Effector CD4-positive, alpha-beta T cell (primary cell): ENCODE measurements at regions not wholly inside any gene's neighbourhood (a gene's known extent, or its start where the extent isn't known, plus 50 kb on each side); places are given as distances from the start of the nearest gene placed in this dataset.
"Not testable (repeated sequence)": the region's sequence is repeated elsewhere in the genome, so short reads cannot be mapped to it uniquely, and the experiment has no call there.

Source experiments
- DNase-seq: peaks from one replicate; pipeline ENCODE4 v3.0.0-alpha.2; 2020

DNA sequence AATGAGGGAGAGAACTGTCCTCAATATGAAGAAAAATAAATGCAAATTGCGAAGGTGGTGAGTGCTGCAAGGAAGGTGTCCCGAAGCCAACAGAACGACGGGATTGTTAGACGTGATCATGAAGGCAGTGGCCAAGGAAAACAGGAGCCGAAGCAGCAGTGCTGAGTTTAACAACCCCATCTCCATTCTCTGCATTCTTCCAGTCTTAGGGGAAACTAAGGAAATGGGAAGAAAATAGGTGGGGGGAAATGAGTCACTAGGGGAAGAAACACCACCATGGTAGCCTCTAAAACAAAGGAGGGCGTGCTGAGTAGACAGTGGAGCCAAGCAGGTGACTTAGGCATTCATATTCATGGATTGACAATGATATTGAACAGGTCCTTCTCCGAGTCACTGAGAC is 192.2 kb upstream of the AKR1E2 start:
- no peak for DNase-seq

DNA sequence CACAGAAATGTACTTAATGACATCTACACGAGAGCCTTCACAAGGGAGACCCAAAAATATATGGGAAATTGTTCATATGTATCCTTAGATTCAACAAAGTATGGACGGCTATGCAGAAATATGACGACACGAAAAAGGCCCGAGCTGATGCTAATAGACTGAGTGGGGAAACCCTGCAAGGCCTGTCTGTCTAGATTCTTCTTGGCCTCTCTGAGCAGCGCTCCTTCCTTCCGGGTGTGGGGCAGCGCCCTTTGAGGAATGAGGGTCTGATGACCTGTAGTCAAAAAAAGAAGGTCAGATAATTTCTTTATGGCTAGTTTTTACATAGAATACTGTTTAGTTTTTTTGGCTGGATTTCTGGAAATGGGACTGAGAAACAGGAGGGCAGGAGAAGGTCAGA is 192.8 kb upstream of the AKR1E2 start:
- no peak for DNase-seq

DNA sequence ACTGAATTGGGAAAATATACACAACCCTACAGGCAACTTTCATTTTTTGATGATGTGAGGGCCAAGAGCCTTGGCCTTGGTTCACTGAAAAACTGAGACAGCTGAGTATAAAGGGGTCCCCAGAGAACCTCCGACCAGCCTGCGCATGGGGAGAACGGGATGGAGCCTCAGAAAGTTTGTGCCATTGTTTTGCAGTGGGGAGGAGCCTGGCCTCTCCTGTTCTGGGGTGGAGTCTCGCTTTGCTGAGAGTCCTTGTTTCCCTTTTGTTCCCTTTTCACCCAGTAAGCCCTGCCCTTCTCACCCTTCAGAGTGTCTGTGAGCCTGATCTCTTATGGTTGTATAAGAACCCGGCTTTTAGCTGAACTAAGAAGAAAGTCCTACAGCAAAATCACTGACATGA is 193.2 kb upstream of the AKR1E2 start:
- DNase-seq = no peak

DNA sequence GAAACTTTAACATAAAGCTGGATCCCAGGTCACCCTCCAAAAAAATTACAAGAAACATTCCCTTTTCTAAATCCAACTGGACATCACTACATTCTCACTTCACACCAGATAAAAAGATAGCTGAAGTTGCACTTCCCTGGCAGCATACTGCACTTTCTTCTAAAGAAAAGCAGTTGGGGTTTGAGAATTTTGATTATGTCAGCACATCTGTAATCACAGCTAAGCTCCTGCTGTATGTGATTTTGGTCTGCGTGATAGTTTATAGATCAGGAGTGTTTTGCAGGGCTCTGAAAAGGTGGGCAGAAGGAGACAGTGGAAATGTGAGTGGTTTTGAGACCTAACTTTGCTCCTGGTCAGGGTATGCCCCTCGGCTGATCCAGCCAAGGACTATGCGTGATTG is 199.1 kb upstream of the AKR1E2 start:
- DNase-seq = no peak

DNA sequence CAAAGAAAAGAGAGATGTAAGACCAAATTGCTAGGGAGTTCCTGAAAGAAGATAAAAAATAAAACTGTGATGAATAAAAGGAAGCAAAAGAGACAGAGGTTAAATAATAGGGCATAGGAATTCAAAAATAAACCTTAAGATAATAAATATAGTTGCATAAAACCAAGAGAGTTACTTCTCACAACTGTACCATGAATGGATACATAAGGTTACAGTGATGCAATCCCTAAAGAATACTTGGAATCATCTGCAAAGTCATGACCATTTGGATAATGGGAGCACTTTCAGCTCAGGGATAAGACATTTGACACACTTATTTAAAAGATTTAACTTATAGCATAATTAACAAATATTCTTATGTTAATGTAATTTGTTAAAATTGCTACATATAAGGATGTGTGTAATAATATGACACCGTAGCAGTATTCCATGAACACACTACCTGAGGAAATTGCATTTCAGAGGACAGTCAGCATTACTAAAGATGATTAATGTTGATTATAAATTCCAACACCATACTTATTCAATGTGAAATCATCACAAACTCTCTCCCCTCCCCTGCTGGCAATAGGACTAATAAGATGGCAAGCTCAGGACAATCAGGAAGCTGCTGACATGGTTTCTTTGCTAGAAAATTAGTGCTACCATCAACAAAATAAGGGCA is 202.1 kb upstream of the AKR1E2 start:
- DNase-seq = no peak

DNA sequence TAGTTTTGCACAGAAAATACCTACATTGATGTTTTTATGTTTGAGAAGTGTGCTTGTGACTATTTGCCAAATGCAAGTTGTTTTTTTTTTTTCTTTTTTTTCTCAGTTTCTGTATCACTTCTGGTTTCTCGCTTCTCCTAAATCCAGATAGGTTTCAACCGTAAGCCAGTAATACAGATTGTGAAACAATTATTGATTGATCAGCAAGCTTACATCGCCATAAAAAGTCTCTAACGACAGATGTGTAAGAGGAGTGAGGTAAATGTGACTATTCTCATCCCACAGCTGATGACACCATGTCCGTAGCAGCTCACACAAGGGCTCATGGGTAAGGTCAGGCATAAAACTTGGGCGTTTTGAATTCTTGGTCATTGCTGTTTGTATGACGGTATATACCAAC is 202.8 kb upstream of the AKR1E2 start:
- no peak for DNase-seq

DNA sequence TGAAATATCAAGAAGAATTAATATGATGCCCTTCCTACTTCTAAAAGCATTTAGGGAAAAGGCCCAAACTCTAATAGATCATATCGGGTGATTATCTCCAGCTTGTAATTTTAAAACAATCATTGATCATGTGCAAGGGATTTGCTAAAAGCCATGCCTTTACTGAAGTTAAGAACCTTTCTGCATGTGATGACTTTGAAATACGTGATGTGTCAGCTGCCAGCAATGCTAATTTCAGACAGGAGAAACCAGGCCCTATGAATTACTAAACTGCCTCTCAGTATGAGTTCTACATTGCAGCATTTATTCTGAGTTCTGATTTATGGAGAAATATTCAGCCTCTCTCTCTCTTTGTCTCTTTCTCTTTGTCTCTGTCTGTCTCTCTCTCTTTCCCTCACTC is 203.6 kb upstream of the AKR1E2 start:
- no peak for DNase-seq

DNA sequence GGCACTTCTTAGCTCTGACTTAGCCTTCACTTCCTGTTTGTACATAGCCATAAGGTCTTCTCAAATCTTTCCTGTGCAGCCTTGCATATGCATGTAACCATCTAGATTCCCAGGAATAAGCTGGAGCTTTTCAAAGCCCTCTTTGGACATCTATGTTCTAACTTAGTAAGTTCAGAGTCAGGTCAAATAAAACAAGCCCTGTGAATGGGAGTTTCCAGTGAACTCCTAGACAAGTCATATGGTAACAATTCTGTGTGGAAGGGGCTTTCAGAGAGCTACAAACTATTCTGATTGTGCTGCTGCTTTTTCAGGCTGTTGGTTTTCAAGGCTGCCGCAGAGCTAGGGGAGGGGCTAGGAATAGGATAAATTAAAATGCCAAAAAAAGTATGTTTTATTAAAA is 208.4 kb upstream of the AKR1E2 start:
- DNase-seq = no peak

DNA sequence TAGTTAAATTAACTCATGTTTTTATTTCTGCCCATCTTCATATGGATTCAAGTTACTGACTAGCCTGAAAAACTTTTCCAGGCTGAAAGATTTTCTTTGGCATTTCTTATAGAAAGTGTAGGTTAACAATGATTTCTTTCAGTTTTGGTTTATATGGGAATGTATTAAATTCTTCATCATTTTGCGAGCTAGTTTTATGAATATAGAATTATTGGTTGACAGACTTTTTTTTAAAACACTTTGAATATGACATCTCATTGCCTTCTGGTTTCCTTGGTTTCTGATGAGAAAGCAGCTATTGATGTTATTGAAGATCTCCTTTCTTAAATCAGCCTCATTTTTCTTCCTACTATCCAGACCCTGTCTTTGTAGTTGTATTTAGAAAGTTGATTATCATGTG is 211.0 kb upstream of the AKR1E2 start:
- no peak for DNase-seq

DNA sequence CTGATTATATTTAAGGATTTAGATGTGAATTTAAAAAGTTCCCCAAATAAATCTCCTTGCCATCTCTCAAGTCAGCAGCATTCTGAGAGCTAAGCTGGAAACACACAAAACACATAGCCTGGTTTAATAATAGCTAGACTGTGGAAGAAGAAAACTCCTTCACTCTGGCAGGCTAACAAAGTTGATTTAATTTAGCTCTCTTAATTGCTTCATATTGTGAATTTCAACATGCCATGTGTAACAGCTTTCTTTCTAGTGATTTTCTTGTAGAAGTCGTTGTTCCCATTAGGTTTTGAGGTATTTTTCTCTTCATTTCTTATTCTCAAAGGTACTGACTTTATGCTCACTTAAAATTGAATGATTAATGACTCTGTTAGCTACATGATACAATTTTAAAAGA is 216.8 kb upstream of the AKR1E2 start:
- DNase-seq = no peak

DNA sequence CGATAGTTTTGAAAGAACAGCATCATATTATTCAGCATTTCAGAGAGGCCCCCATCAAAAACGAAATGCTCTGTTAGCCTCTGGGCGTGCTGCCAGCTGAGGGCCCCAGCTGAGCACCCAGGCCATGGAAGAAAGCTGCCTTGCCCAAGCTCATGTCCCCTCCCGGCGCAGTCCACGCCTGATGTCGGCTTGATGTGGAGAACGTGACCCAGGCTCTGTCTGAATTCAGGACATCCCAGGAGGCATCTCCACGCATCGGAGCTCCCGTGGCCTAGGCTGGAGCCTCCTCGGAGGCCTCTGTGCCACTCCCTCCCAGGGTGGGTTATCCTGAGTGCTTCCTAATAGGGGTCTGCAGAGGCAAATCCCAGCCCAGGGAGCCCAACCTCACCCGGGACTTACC is 218.3 kb upstream of the AKR1E2 start:
- DNase-seq = no peak

DNA sequence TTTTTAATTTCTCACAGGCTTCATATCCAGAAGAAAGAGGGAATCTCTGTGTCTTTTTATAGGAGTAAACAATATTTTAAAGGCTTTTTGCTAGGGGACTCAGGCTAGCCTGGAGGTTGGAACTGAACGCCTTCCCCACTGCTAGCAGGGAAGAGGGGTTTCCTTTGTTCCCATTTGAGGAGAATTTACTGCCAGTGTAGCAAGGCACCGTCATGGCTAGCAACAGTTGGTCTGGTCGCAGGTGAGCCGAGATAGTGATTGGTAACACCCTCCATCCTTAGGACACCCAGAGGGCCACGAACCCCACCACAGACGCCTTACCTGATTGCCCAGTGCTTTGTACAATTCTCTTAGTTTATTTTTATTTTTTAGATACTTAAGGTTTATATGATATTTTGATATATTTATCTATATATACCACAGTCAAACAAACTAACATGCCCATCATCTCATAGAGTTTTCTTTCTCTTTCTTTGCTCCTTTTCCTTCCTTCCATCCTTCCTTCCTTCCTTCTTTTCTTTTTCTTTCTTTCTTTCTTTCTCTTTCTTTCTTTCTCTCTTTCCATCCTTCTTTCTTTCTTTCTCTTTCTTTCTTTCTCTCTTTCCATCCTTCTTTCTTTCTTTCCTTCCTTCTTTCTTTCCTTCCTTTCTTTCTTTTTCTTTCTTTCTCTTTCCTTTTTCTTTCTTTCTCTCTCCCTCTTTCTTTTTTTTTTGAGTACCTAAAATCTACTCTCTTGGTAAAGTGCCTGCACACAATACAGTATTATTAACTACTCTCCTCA is 219.0 kb upstream of the AKR1E2 start:
- no peak for DNase-seq

DNA sequence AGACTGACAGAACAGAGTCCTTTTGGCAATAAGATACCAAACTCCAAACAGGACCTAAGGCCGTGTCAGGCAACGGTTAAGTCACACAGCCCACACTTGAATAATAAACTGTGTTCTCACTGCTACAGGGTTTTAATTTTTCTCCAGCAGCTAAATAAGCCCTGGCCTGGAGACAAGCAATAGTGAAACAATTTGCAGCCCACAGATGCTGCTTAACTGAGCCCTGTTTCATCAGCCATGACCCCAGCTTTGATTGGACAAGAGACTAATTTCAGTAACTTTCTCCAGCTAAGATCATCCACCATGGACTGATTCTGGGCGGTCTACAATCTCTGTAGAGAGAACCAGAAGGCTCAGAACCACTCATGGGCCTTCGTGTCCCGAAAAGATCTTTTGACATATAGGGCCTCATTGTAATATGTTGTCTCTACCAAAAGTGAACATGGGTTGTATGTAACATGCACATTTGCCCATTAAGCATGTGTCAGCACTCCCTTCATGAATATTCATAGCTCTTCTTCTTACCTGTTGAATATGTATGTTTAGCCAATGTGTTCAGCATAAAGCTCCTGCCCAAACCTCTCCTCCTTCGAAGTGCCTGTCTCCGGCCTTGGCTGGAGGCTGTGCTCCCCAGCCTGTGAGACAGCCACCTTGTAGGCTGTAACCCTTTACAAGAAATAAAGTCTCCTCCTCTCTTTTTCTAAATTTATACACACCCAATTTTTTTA is 223.1 kb upstream of the AKR1E2 start:
- no peak for DNase-seq

DNA sequence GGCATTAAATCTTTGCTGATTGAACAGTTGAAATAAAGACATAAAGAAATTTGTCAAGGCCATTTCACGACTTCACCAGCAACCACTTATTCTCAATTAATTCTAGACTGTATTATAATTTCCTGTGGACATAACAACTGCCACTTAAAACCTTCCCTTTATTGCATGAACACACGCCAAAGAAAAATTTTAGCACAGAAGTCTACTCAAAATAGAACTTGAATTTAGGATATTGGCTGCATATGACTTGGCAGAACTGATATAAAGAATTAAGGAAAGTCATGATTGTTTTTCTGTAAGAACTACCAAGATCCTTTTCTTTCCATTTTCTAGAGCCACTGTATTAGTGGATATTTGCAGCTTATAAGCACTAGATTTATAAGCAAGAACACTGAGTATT is 226.5 kb upstream of the AKR1E2 start:
- no peak for DNase-seq

DNA sequence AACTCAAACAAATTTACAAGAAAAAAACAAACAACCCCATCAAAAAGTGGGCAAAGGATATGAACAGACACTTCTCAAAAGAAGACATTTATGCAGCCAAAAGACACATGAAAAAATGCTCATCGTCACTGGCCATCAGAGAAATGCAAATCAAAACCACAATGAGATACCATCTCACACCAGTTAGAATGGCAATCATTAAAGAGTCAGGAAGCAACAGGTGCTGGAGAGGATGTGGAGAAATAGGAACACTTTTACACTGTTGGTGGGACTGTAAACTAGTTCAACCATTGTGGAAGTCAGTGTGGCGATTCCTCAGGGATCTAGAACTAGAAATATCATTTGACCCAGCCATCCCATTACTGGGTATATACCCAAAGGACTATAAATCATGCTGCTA is 228.1 kb upstream of the AKR1E2 start:
- not testable (repeated sequence) for DNase-seq

DNA sequence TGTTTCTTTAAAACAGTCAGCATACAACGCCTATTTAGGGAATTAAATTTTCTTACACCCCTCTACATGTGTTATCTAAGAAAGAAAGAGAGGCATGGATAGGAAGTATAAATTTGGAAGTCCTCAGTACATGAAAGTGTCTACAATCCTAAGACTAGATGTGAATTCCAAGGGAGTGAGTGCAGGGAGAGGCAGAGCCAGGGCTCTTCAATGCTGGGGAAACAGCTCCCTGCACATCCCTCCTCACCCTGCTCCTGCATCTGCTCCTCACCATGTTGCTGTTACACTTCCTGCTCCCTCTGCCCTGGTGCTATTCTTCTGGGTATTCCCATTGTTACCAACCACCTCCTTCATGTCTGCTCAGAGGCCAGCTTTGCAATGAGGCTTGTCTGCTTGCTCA is 229.1 kb upstream of the AKR1E2 start:
- DNase-seq = no peak

DNA sequence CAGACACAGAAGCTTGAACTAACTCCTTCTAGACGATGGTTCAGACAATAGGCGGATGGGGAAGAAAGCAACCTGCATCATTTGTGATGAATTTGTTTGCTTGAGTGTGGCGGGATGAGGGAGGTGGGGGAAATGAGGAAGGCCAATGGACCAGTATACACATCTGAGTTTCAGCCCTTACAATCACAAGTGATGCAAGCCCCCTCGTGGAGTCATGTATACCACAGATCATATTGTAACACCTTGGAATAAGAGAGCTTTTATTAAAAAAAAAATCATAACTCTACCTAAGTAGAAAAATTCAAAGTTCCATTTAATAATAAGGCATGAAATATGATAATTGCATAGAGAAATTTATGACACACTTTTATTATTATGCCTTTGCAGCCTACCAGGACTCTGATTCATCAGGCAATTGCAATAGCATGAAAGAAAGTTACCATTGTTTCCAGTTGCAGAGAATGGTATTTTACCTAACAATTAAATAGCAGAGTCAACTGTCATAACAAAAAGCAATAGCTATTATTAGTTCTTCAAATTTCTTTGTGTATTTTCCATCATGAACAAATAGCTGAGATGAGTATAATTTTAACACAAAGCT is 230.2 kb upstream of the AKR1E2 start:
- no peak for DNase-seq

DNA sequence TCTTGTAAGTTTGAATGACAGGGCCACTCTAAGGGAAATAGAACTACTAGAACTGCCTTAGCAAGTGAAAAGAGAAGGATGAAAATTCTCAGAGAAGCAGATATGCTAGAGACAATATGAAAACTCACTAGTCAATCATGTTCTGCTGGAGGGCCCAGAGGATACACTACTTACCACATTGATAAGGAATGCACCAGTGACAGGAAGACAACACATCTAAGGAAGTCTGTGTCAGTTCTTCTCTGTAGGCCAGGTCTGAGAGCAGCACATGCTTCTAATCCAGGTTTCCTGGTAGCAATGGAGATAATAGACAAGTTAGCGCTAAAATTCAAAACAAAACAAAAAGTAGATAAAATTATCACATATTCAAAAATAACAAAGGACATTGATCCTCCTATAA is 235.2 kb upstream of the AKR1E2 start:
- no peak for DNase-seq

DNA sequence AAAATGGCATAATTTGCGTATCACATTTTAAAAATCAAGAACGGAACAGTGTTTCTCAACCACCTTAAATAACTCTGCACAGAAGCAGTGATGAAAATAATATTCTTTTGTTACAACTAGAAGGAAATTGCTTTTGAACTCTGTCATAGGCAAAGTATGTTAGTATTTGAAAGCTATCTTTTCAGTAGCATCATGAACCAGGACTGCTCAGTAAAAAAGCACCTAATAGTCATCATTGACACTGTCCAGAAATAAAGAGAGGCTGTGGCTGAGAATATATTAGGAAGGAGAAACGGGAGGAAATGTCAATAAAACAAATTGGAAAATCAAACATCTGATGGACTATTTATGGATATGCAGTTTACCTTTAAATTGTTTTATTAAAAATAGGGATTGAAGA is 237.2 kb upstream of the AKR1E2 start:
- DNase-seq = no peak

DNA sequence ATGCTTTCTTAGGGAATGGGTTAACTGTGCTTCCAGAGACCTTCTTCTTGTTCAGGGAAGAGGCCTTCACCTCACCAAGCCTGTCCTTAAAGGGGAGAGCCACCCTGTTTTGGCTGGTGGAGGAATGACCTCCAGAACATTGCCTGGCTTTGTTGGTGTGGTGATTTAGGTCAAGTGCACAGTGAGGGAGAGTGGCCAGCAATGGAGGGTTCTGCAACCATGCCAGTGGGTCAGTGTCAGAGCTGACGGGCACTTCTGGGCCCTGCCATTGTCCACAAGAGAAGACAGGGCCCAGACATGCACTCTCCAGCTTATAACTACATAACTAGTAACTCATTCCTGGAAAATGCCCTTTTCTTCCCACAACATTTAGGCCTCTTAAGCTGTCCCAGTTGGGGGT is 238.5 kb upstream of the AKR1E2 start:
- no peak for DNase-seq

DNA sequence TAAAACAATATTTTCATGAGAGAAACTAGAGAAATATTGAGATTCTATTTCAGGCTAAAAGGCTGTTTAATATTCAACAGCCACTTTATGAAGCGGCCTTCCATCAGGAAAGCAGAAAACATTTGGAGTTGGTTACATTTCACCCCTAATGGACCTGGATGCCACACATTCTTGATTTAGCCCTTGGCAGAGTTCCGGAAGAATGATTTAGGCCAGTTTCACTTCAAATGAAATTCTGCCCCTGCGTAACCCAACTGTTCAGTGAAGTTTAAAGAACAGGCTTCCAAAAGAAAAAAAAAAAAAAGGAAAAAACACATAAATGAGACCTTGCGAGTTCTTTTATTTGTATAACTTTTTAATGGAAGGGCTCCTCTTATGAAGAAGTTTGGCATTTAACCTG is 239.2 kb upstream of the AKR1E2 start:
- no peak for DNase-seq

DNA sequence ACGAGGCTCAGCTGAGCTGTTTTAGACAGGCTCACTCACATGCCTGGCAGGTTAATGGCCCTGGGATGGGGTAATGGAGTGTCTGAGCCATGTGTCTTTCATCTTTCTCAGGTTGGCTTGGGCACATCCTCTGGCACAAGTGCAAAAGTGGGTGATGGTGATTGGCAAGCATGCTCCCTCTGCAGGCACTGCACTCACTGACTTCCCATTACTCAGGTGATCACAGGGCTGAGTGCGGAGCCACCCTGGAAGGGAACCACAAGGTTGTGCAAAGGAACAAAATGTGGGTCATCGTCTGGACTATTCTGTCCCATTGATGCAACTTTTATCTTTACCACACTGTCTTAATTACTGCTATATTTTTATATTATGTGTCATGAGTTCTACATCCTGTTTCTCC is 244.1 kb upstream of the AKR1E2 start:
- no peak for DNase-seq

DNA sequence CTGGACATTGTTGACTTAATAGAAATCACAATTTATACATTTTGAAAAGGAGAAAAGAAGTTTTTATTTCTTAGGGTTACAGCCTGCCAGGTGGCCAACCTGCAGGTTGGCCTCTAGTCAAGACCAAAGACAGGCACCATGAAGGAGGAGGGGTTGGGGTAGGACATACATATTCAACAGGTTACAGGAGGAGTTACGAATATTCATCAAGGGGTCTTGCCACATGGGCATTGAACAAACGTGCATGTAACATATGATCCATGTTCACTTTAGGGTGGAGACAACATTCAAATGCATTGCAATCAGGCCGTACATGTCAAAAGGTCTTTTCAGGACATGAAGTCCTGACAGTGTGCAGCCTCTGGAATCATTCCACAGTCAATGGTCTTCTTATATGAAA is 246.2 kb upstream of the AKR1E2 start:
- no peak for DNase-seq

DNA sequence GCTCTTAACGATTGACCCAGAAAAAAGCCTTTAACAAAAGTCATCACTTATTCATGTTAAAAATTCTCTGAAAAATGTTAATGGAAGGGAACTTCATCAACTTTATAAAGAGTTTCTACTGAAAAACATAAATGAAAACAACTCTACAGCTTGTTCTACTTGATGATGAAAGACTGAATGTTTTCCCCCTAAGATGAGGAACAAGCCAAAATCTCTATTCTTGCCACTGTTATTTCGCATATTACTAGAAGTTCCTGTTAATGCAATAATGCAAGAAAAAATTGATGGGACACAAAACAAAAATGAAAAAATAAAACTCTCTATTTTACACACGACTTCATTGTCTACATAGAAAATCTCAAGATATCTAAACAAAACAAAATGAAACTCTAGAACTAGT is 249.8 kb upstream of the AKR1E2 start:
- no peak for DNase-seq
